ENCODE measurements at regions not wholly inside any gene's neighbourhood (a gene's known extent, or its start where the extent isn't known, plus 50 kb on each side); places are given as distances from the start of the nearest gene placed in this dataset.

- CTCF ChIA-PET, result no interaction called here
- no peak overlapping the region for H3K4me3 Mint-ChIP-seq
These were observed 123.6 kb upstream of the MPHOSPH6 start for GRCh38 chr16:82293671-82294070.

GRCh38 chr16:82287937-82288336, 117.9 kb upstream of the MPHOSPH6 start:
- CTCF ChIA-PET, result no interaction called here
- Mint-ChIP-seq H3K9me3 (0 out of 2 replicates have a peak, but pooled peaks cover 4% of the 10 kb centered on the region), H3K4me3 (no peak overlapping the region), H3K27me3 (ENCODE audit: low read depth) (no peaks in the 10 kb centered on the region), H3K4me1 (no peaks in the 10 kb centered on the region), H3K27ac (no peak overlapping the region), H3K36me3 (no peaks in the 10 kb centered on the region)
- ATAC-seq (no peak), DNase-seq (ENCODE audit: low spot score) (no peak)
- no peak for TF ChIP-seq RELA (CRISPR knock-in tag; IDR thresholded peaks at IDR 0.05; ENCODE audit: borderline replicate concordance)
- TF ChIP-seq STAT6 (CRISPR knock-in tag; conservative IDR thresholded peaks at IDR 0.05; ENCODE audit: low read depth), result no peak
- TF ChIP-seq NFYB (CRISPR knock-in tag; conservative IDR thresholded peaks at IDR 0.05; ENCODE audit: low read depth), result no peak
- no peak for TF ChIP-seq GRHL2 (CRISPR knock-in tag; IDR thresholded peaks at IDR 0.05; ENCODE audit: insufficient replicate concordance, severe bottlenecking)
- TF ChIP-seq PRRX2 (CRISPR knock-in tag; IDR thresholded peaks at IDR 0.05), result no peak
- no peak for TF ChIP-seq NR1H2 (CRISPR knock-in tag; IDR thresholded peaks at IDR 0.05)
- no peak for TF ChIP-seq ZBTB43 (CRISPR knock-in tag; IDR thresholded peaks at IDR 0.05)
- POLR2A ChIA-PET, result no interaction called here

More at GRCh38 chr16:82293671-82294070, 123.6 kb upstream of the MPHOSPH6 start:
- TF ChIP-seq CREM (CRISPR knock-in tag; IDR thresholded peaks at IDR 0.05) (no peak), ZNF512 (CRISPR knock-in tag; IDR thresholded peaks at IDR 0.05; ENCODE audit: borderline replicate concordance) (no peak)
- DNase-seq (ENCODE audit: low spot score) (no peak), ATAC-seq (no peak)
- Mint-ChIP-seq H3K9me3 (no peaks in the 10 kb centered on the region), H3K36me3 (no peaks in the 10 kb centered on the region), H3K27me3 (ENCODE audit: low read depth) (no peaks in the 10 kb centered on the region), H3K27ac (no peak overlapping the region), H3K4me1 (peaks cover 5% of the 10 kb centered on the region)
- POLR2A ChIA-PET, result no interaction called here

- ChIA-PET POLR2A (no interaction called here), CTCF (no interaction called here)
- Mint-ChIP-seq H3K27ac (no peak overlapping the region), H3K4me3 (no peak overlapping the region), H3K4me1 (no peaks in the 10 kb centered on the region), H3K27me3 (ENCODE audit: low read depth) (no peaks in the 10 kb centered on the region), H3K9me3 (peaks cover 12% of the 10 kb centered on the region), H3K36me3 (no peaks in the 10 kb centered on the region)
- ATAC-seq, result no peak
- DNase-seq (ENCODE audit: low spot score), result no peak
- TF ChIP-seq ZBTB21 (CRISPR knock-in tag; IDR thresholded peaks at IDR 0.05; ENCODE audit: borderline replicate concordance) (no peak), ZNF121 (CRISPR knock-in tag; IDR thresholded peaks at IDR 0.05) (no peak), RELA (CRISPR knock-in tag; IDR thresholded peaks at IDR 0.05; ENCODE audit: borderline replicate concordance) (no peak), ZNF317 (CRISPR knock-in tag; IDR thresholded peaks at IDR 0.05; ENCODE audit: borderline replicate concordance, low read depth) (no peak), USF1 (CRISPR knock-in tag; IDR thresholded peaks at IDR 0.05) (no peak), MAX (CRISPR knock-in tag; IDR thresholded peaks at IDR 0.05) (no peak), ATF3 (CRISPR knock-in tag; conservative IDR thresholded peaks at IDR 0.05) (no peak), ELF4 (CRISPR knock-in tag; IDR thresholded peaks at IDR 0.05; ENCODE audit: low read depth) (no peak), ZNF416 (CRISPR knock-in tag; IDR thresholded peaks at IDR 0.05) (no peak), CDX4 (CRISPR knock-in tag; IDR thresholded peaks at IDR 0.05; ENCODE audit: borderline replicate concordance) (no peak), JAZF1 (CRISPR knock-in tag; IDR thresholded peaks at IDR 0.05) (no peak), ZNF138 (CRISPR knock-in tag; conservative IDR thresholded peaks at IDR 0.05) (no peak), ZMAT4 (CRISPR knock-in tag; IDR thresholded peaks at IDR 0.05) (no peak), ZBTB43 (CRISPR knock-in tag; IDR thresholded peaks at IDR 0.05) (no peak), NR1H2 (CRISPR knock-in tag; IDR thresholded peaks at IDR 0.05) (no peak), OVOL2 (CRISPR knock-in tag; IDR thresholded peaks at IDR 0.05; ENCODE audit: borderline replicate concordance) (no peak)
These were observed 112.6 kb upstream of the MPHOSPH6 start for GRCh38 chr16:82282662-82283061.
